DMS 273 treated with DMSO at 0.1 percent for 48 hours (cell line): ENCODE measurements at regions not wholly inside any gene's neighbourhood (a gene's known extent, or its start where the extent isn't known, plus 50 kb on each side); places are given as distances from the start of the nearest gene placed in this dataset.

Experiments used
- DNase-seq: peaks from one replicate; lab custom pipeline; 2025; lab: John Stamatoyannopoulos, UW

DNA sequence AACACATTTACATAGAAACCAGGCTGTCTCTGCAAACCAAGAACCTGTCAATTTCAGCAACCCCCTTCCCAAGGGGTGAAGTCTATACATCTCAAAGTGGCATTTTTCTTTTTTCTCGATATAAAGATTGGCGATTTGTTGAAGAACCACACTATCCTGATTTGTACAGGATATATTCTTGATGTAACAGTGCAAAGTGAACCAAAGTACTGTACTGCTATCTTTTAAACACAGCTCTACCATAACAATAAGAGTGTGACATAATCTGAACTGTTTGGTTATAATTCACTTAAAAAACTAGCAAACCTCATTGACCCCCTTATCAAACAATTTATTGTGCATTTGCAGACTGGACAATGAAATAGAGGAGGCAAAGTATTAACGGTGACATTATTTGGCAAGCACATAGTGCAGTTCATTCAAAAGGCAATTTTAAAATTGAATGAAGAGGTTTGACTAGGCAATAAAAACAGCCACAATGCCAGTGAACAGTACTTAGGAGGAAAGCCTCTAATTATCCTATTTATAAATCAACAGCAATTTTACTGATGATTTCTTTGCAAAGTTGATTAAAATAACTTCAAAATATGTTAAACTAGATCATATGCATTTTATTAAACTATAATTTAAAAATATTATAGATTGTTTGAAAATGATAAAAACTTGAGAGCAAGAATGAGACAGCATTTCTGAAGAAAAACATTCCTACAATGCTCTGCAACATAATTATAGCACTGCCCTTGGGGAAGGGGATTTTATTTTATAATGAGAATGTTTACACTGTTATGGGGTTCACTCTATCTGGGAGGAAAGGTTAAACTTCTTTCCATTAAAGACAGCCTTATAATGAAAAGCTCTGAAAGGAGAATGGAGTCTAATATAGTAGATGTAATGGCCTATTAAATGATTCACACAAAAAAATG, 440.9 kb downstream of the ZEB2 start:
- no peak for DNase-seq

DNA sequence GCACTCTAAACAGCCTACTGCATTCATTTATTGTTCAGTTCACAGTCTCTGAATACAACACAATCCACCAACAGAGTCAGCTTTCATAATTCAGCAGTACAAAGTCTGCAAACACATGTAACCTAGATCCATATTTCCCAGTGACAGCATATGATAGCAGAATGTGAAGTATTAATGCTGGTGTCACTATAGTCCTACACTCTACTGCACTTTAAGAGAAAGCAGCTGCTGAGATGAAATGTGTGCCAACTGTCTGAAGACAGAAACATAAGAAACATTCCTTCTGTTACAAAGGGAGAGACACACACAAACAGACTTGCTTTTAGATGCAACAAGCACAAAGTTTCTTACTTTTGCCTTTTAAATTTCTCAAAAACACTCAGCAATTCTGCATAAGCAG, 441.8 kb downstream of the ZEB2 start:
- no peak for DNase-seq

GRCh38 chr2:144074450-144074849, 445.5 kb downstream of the ZEB2 start:
- DNase-seq: no peak

- DNase-seq: no peak
Observed at GRCh38 chr2:144071461-144071860, 448.5 kb downstream of the ZEB2 start.

DNA sequence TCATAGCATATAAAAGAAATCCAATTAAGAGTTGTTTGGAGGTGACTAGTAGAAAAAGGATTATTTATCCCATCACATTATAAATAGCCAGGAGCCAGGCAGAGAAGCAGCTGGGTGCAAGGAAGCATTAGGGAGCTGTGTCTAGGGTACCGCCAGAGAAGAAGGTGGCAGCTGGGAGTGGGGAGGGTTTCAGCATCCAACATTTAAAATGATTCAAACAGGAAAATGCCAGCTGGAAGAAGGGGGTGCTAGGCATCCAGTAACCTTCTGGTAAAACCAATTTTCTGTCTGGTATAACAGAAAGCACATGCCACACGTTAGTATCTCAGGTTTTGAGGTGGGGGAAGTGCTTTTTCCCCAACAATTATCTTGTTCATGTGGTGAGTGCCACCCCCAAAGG, 452.4 kb downstream of the ZEB2 start:
- peak; percentile 41 for DNase-seq

DNA sequence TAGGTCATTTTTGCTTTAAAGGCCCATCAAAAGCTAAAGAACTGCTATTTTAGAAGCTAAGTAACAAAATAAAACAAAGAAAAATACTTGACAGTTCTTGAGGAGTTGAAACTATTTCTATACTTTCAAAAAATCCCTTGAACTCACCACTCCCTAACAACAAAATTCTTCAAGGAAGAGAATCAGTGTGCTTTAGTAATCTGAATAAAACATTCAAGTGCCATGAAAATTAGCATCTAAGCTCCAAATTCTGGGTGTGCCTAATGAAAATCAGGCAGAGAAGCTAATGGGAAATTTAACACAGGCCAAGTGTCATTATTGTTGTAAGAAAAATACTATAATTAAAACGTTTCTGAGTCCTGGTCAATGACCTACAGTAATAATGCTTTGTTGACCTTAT, 456.3 kb downstream of the ZEB2 start:
- DNase-seq: no peak

DNA sequence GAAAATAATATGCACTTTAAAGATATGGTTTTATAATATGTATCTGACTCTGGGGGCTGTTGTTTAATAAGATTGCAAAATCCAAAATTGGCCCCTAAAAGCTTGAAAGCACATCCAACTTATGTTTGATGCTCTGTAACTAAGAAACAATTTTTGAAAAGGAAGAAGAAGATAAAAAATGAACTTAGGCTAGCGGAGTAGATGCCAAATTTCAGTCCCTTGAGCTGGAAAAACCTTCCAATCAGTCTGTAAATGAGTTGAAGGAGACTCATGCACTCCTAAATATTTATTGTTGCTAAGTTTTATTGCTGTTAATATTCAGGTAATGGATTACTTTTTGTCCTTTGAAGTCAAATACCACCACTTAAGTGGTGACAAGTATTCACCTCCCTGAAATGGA, 465.0 kb downstream of the ZEB2 start:
- no peak for DNase-seq

GRCh38 chr2:144052083-144052482, 467.8 kb downstream of the ZEB2 start:
- DNase-seq: no peak

GRCh38 chr2:144049137-144049536, 470.8 kb downstream of the ZEB2 start:
- no peak for DNase-seq

GRCh38 chr2:144048631-144049060, 471.3 kb downstream of the ZEB2 start:
- DNase-seq: no peak

GRCh38 chr2:144042751-144043150, 477.2 kb downstream of the ZEB2 start:
- DNase-seq: no peak

DNA sequence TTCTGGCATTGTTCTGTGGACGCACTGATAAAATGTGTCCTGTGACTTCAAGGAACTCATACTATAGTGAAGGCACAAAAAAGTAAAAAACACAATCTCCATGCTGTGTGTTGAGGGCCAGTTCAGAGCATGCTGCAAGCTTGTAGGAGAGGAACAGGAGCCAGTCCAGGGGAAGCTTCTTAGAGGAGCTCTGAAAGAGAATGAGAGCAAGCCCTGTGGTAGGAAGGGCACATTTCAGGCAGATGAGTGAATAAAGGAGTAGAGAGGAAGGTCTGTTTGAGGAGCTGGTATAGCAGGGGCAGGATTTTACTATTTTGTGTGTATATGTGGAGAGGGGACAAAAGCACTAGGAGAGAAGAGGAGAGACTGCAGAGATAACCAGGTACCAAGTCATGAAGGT, 478.3 kb downstream of the ZEB2 start:
- DNase-seq: no peak

DNA sequence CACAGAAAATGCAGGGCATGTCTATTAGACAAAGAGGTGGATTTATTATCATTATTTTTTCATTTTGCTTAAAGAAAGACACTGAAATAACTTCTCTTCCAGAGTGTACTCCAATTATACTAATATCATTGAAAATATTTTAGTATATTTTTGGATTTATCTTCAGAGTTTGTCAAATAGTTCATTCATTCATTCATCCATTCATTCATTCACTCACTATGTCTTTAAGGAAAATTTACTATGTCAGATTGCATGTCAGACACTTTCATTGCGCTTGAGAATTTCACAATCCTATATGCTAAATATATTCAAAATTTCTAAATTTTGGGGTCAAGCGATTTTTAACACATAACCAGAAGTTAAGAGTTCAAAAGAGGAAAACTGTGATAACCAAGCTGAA, 479.1 kb downstream of the ZEB2 start:
- no peak for DNase-seq

DNA sequence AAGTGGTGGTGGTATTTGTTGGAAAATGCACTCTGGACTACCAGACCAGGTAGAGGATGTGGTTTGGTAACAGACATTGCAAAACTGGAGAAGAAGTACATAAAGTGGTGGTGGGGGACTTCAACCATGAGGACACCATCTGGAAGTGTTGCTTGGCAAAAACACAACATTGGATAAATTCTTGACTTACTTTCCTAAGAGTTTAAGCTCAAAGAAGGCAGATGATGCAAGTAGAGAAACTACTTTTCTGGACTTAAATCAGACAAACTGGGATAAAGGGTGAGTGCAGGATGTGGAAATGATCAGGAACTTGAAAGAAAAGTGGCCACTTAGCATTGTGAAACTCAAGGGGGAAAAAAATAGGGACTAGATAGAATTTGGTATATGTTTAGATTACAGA, 487.4 kb downstream of the ZEB2 start:
- DNase-seq: no peak

GRCh38 chr2:144030791-144031190, 489.1 kb downstream of the ZEB2 start:
- DNase-seq: no peak

DNA sequence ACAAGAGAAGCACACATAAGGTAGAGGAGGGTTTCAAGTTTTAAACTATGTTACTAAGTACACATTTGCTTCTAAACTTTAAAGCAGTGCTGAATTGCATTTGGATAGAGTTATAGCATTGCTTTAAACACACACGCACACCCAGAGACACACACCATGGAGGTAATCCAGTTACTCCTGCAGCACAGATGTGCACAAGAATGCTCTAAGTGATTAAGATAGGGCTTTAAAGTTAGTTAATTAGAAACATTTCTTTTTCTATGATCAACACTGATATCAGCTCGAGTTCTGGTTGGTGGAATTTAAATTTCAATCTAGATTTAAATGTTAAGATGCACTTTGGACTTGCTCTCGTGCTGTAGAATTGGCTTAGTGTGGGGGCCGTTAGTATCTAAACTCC, 492.3 kb downstream of the ZEB2 start:
- DNase-seq: no peak

- DNase-seq: no peak
Observed at GRCh38 chr2:144026753-144027152, 493.2 kb downstream of the ZEB2 start.

- no peak for DNase-seq
Observed at GRCh38 chr2:144020047-144020446, 499.9 kb downstream of the ZEB2 start.

DNA sequence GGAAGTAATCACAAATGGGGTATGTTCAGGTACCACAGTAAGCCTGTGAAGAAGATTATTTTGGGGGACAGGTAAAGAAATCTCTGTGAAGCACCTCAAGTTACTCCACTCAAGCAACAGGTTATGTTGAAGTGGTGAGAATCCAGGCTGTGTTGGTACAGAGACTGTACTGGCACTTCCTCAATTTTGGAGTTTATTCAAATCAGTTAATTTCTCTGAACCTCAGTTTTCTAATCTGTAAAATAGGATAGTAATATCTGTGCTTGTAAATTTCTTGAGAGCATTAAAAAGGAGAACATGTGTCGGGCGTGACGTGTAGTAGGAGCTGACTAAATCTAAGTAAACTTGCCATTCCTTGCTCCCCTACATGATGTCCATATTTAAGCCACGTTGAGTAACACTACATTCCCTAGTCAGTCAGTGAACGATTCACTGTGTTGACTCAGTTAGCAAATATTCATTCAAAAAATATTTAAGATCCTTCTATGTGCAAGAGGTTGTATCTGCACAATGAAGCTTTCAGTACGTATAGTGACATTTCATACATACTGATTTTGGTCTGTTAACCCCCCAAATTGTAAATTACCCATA, 504.2 kb downstream of the ZEB2 start:
- DNase-seq: no peak

- DNase-seq: no peak
Observed at GRCh38 chr2:144015036-144015435, 504.9 kb downstream of the ZEB2 start.

- no peak for DNase-seq
Observed at GRCh38 chr2:144014103-144014502, 505.8 kb downstream of the ZEB2 start.

GRCh38 chr2:144012304-144012703, 507.6 kb downstream of the ZEB2 start:
- no peak for DNase-seq

DNA sequence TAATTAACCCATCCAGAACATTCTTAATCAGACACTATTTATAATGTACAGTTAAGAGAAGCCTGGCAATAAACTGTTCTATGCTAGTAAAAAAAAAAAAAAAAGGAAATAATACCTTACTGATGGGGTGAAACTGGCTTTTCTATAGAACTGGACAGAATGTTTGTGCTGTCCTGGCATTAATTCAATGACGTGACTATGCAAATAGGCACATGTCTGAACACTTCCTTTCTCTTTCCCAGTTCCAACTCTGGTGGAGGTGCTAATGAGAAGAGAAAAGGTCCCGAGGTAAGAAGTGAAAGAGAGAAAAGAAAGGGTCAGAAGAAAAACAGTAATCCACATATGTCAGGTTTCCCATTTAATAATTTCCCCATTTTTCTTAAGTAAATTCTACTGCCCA, 508.4 kb downstream of the ZEB2 start:
- no peak for DNase-seq

DNA sequence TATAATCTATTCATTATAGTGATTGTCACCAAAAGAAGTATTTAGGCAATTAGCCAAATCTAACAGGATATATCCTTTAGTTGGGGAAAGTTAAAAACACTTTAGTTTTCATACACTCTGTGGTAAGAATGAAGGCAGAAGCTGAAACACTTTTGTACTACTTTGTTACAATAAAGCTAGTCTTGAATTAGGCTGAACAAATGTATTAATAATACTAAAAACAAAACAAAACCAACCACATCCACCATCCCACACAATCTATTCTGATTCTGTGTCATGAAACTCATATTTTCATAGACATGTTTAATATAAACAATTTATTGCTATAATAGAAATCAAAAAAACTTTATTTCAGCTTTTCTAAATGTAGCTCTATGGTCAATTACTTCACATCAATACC, 508.8 kb downstream of the ZEB2 start:
- no peak for DNase-seq
